GM23248 (cell line): ENCODE measurements at regions not wholly inside any gene's neighbourhood (a gene's known extent, or its start where the extent isn't known, plus 50 kb on each side); places are given as distances from the start of the nearest gene placed in this dataset.

Source experiments
- DNase-seq: peaks from one replicate; pipeline ENCODE4 v3.0.0-alpha.2; 2015
- H2AFZ ChIP-seq: fragments of 200-600 bp; sonication (generic); 2 replicates; pipeline ENCODE4 v1.6.1; 2016; ENCODE audit warnings: antibody characterized with exemption
- H3F3A ChIP-seq: fragments of 200-600 bp; sonication (generic); 2 replicates; pipeline ENCODE4 v1.6.1; 2016; ENCODE audit warnings: mild to moderate bottlenecking, antibody characterized with exemption, mixed run types; ENCODE audit not compliant: insufficient read depth
- H3K27ac ChIP-seq: fragments of 200-600 bp; sonication (generic); 2 replicates; pipeline ENCODE4 v1.5.1; 2016; ENCODE audit warnings: mild to moderate bottlenecking
- H3K27me3 ChIP-seq: fragments of 200-600 bp; sonication (generic); replicated peaks from 2 replicates; pipeline ENCODE4 v1.6.1; 2016; ENCODE audit warnings: mild to moderate bottlenecking; ENCODE audit not compliant: insufficient read depth
- H3K36me3 ChIP-seq: fragments of 200-600 bp; sonication (generic); 2 replicates; pipeline ENCODE4 v1.6.1; 2016; ENCODE audit warnings: low read depth, mild to moderate bottlenecking
- H3K4me1 ChIP-seq: fragments of 200-600 bp; sonication (generic); 2 replicates; pipeline ENCODE4 v1.6.1; 2016; ENCODE audit warnings: mild to moderate bottlenecking; ENCODE audit not compliant: insufficient read depth
- H3K4me2 ChIP-seq: fragments of 200-600 bp; sonication (generic); one replicate; pipeline ENCODE4 v1.6.1; 2016; ENCODE audit warnings: mild to moderate bottlenecking; ENCODE audit not compliant: unreplicated experiment
- H3K4me3 ChIP-seq: fragments of 200-600 bp; sonication (generic); 2 replicates; pipeline ENCODE4 v1.5.1; 2016; ENCODE audit warnings: mild to moderate bottlenecking
- H3K79me2 ChIP-seq: fragments of 200-600 bp; sonication (generic); 2 replicates; pipeline ENCODE4 v1.6.1; 2016; ENCODE audit warnings: mild to moderate bottlenecking; ENCODE audit not compliant: insufficient read depth
- H3K9ac ChIP-seq: fragments of 200-600 bp; sonication (generic); 2 replicates; pipeline ENCODE4 v1.6.1; 2016; ENCODE audit warnings: mild to moderate bottlenecking
- H3K9me2 ChIP-seq: fragments of 200-600 bp; sonication (generic); 2 replicates; pipeline ENCODE4 v1.6.1; 2016; ENCODE audit warnings: mixed run types, mild to moderate bottlenecking, moderate library complexity; ENCODE audit not compliant: insufficient read depth
- H3K9me3 ChIP-seq: fragments of 200-600 bp; sonication (generic); one replicate; pipeline ENCODE4 v1.6.1; 2017; ENCODE audit warnings: low read depth
- H4K20me1 ChIP-seq: fragments of 200-600 bp; sonication (generic); 2 replicates; pipeline ENCODE4 v1.6.0; 2016; ENCODE audit not compliant: insufficient read depth
- EZH2 ChIP-seq: fragments of 200-600 bp; sonication (generic); IDR thresholded peaks from 2 replicates; pipeline ENCODE4 v1.6.1; 2018; ENCODE audit warnings: antibody characterized with exemption, mild to moderate bottlenecking; ENCODE audit not compliant: insufficient read depth, poor library complexity, severe bottlenecking
- EZH2phosphoT487 ChIP-seq: fragments of 200-600 bp; sonication (generic); IDR thresholded peaks from 2 replicates; pipeline ENCODE4 v1.6.1; 2018; ENCODE audit warnings: antibody characterized with exemption, moderate library complexity, mild to moderate bottlenecking, low read depth; ENCODE audit not compliant: insufficient read depth
- WGBS, 2 experiments: methylation state at CpG; one replicate each; pipeline ENCODE4 v1.1.6; 2015 to 2017; ENCODE audit warnings: low lambda C conversion rate in 2 of 2, low coverage in 1 of 2; ENCODE audit errors: missing lambda C conversion rate in 2 of 2; 5-methylcytosine and 5-hydroxymethylcytosine counted together
- in situ Hi-C: fragments of 300-500 bp; cut with MboI; formaldehyde crosslinking; loops from 2 replicates; pipeline ENCODE4 v1.15.0; 2020

- H3K9me2 ChIP-seq = no peaks in the 10 kb centered on the region
- no peaks in the 10 kb centered on the region for H3K79me2 ChIP-seq
- H3K27me3 ChIP-seq = no peaks in the 10 kb centered on the region
- no peak overlapping the region for H2AFZ ChIP-seq
- H3K27ac ChIP-seq = no peak overlapping the region
- TF ChIP-seq EZH2 = no peak
- TF ChIP-seq EZH2phosphoT487 = no peak
- no peaks in the 10 kb centered on the region for H4K20me1 ChIP-seq
- no peaks in the 10 kb centered on the region for H3K36me3 ChIP-seq
- H3K9me3 ChIP-seq = no peaks in the 10 kb centered on the region
- no peak overlapping the region for H3K4me2 ChIP-seq
- in situ Hi-C loops = no loop called here
- H3K4me1 ChIP-seq = no peaks in the 10 kb centered on the region
- H3K9ac ChIP-seq = no peak overlapping the region
- DNase-seq = no peak
- no peak overlapping the region for H3K4me3 ChIP-seq
- no peaks in the 10 kb centered on the region for H3F3A ChIP-seq
Observed at GRCh38 chr5:121746763-121747162, 104.9 kb upstream of the FTMT start.

GRCh38 chr5:121748686-121749085 lies 103.0 kb upstream of the FTMT start:
- H3K27ac ChIP-seq = no peak overlapping the region
- no peaks in the 10 kb centered on the region for H3K9me2 ChIP-seq
- no peak overlapping the region for H3K4me3 ChIP-seq
- H3K27me3 ChIP-seq = no peaks in the 10 kb centered on the region
- no peak overlapping the region for H3K4me2 ChIP-seq
- TF ChIP-seq EZH2 = no peak
- TF ChIP-seq EZH2phosphoT487 = no peak
- no peaks in the 10 kb centered on the region for H3K9me3 ChIP-seq
- H4K20me1 ChIP-seq = no peaks in the 10 kb centered on the region
- H2AFZ ChIP-seq = no peak overlapping the region
- H3K36me3 ChIP-seq = no peaks in the 10 kb centered on the region
- DNase-seq = no peak
- no peaks in the 10 kb centered on the region for H3K4me1 ChIP-seq
- no peaks in the 10 kb centered on the region for H3F3A ChIP-seq
- no peaks in the 10 kb centered on the region for H3K79me2 ChIP-seq
- H3K9ac ChIP-seq = no peak overlapping the region
- in situ Hi-C loops = no loop called here

GRCh38 chr5:121752149-121752548 lies 99.5 kb upstream of the FTMT start:
- H2AFZ ChIP-seq = no peak overlapping the region
- TF ChIP-seq EZH2 (no peak), EZH2phosphoT487 (no peak)
- H3K4me1 ChIP-seq = no peaks in the 10 kb centered on the region
- H4K20me1 ChIP-seq = no peaks in the 10 kb centered on the region
- H3K27ac ChIP-seq = no peak overlapping the region
- no peak overlapping the region for H3K9ac ChIP-seq
- H3K4me3 ChIP-seq = no peak overlapping the region
- in situ Hi-C loops = no loop called here
- no peaks in the 10 kb centered on the region for H3K27me3 ChIP-seq
- H3K79me2 ChIP-seq = no peaks in the 10 kb centered on the region
- H3F3A ChIP-seq = no peaks in the 10 kb centered on the region
- H3K9me2 ChIP-seq = no peaks in the 10 kb centered on the region
- no peaks in the 10 kb centered on the region for H3K9me3 ChIP-seq
- 71 to 78% methylated on average over 1 of the region's 1 CpG for WGBS, 2 experiments
- H3K36me3 ChIP-seq = no peaks in the 10 kb centered on the region
- DNase-seq = no peak
- no peak overlapping the region for H3K4me2 ChIP-seq

GRCh38 chr5:121755266-121755665 lies 96.4 kb upstream of the FTMT start:
- Histone ChIP-seq H3K9ac (no peak overlapping the region), H2AFZ (no peak overlapping the region), H3K79me2 (no peaks in the 10 kb centered on the region), H4K20me1 (no peaks in the 10 kb centered on the region), H3K27me3 (no peaks in the 10 kb centered on the region), H3K36me3 (no peaks in the 10 kb centered on the region), H3K27ac (no peak overlapping the region), H3F3A (no peaks in the 10 kb centered on the region), H3K4me2 (no peak overlapping the region), H3K9me3 (no peaks in the 10 kb centered on the region), H3K4me3 (no peak overlapping the region), H3K9me2 (no peaks in the 10 kb centered on the region), H3K4me1 (no peaks in the 10 kb centered on the region)
- DNase-seq = no peak
- TF ChIP-seq EZH2phosphoT487 (no peak), EZH2 (no peak)
- WGBS, 2 experiments = 72 to 82% methylated on average over 4 of the region's 4 CpGs
- in situ Hi-C loops = no loop called here

GRCh38 chr5:121757753-121758152 lies 93.9 kb upstream of the FTMT start:
- Histone ChIP-seq H3K36me3 (no peaks in the 10 kb centered on the region), H3K27me3 (no peaks in the 10 kb centered on the region), H3K9ac (no peak overlapping the region), H3K4me1 (no peaks in the 10 kb centered on the region), H4K20me1 (no peaks in the 10 kb centered on the region), H3F3A (no peaks in the 10 kb centered on the region), H3K4me2 (no peak overlapping the region), H3K9me3 (no peaks in the 10 kb centered on the region), H2AFZ (no peak overlapping the region), H3K79me2 (no peaks in the 10 kb centered on the region), H3K27ac (no peak overlapping the region), H3K9me2 (no peaks in the 10 kb centered on the region), H3K4me3 (no peak overlapping the region)
- no peak for TF ChIP-seq EZH2phosphoT487
- TF ChIP-seq EZH2 = no peak
- DNase-seq = no peak
- WGBS, 2 experiments = 19 to 34% methylated on average over 2 of the region's 2 CpGs
- in situ Hi-C loops = no loop called here
